ENCODE measurements at regions not wholly inside any gene's neighbourhood (a gene's known extent, or its start where the extent isn't known, plus 50 kb on each side); places are given as distances from the start of the nearest gene placed in this dataset.

DNA sequence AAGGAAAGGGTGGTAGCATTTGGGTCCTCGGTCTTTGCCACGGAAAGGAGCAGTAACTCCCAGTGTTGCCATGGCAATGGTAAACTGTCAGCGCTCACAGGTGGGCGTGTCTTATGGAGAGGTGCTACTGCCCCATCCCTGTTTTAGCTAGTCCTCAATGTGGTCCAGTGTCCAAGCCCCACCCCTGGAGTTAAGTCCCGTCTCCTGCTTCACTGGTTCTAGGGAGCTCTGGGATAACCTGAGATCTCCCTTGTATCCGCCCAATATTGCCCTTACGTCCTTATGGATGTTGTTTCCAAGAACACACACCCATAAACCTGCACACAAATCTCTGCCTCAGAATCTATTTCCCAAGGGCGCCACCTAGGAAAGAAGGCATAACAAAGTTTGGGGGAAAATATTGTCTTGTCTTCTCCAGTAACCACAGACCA is 64.2 kb downstream of the SPRING1 start:
- TF ChIP-seq, protein P1, sequence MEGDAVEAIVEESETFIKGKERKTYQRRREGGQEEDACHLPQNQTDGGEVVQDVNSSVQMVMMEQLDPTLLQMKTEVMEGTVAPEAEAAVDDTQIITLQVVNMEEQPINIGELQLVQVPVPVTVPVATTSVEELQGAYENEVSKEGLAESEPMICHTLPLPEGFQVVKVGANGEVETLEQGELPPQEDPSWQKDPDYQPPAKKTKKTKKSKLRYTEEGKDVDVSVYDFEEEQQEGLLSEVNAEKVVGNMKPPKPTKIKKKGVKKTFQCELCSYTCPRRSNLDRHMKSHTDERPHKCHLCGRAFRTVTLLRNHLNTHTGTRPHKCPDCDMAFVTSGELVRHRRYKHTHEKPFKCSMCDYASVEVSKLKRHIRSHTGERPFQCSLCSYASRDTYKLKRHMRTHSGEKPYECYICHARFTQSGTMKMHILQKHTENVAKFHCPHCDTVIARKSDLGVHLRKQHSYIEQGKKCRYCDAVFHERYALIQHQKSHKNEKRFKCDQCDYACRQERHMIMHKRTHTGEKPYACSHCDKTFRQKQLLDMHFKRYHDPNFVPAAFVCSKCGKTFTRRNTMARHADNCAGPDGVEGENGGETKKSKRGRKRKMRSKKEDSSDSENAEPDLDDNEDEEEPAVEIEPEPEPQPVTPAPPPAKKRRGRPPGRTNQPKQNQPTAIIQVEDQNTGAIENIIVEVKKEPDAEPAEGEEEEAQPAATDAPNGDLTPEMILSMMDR (IDR thresholded peaks at IDR 0.05) = no peak
- TF ChIP-seq POLR2A (IDR thresholded peaks at IDR 0.05) (no peak), POLR2AphosphoS5 (IDR thresholded peaks at IDR 0.05) (no peak)
